Omental fat pad (tissue), 3 donors: ENCODE measurements at regions not wholly inside any gene's neighbourhood (a gene's known extent, or its start where the extent isn't known, plus 50 kb on each side); places are given as distances from the start of the nearest gene placed in this dataset.

Source experiments
- ATAC-seq: fragments of 150-250 bp; one replicate; pipeline ENCODE4 v1.9.1; 2016; ENCODE audit warnings: mild to moderate bottlenecking, moderate library complexity; ENCODE audit not compliant: low FRiP score
- DNase-seq: peaks from one replicate; pipeline ENCODE4 v3.0.0-alpha.2; 2019; ENCODE audit warnings: low spot score
- CTCF ChIP-seq, 3 donors: fragments of 450-650 bp; IDR thresholded peaks; one replicate each; pipeline ENCODE4 v1.5.1; 2016 to 2017; ENCODE audit warnings: antibody characterized with exemption in 3 of 3, mild to moderate bottlenecking in 3 of 3, moderate library complexity in 2 of 3

- DNase-seq = no peak
- no peak for ATAC-seq
- no peak for TF ChIP-seq CTCF (IDR thresholded peaks at IDR 0.05)
These were observed 104.4 kb downstream of the CETN3 start for GRCh38 chr5:90305041-90305720.

- ATAC-seq = no peak
- TF ChIP-seq CTCF (IDR thresholded peaks at IDR 0.05) = no peak
- DNase-seq = no peak
These were observed 108.3 kb downstream of the CETN3 start for GRCh38 chr5:90301248-90301647.

- no peak for TF ChIP-seq CTCF (IDR thresholded peaks at IDR 0.05)
- DNase-seq = no peak
- ATAC-seq = no peak
These were observed 112.4 kb downstream of the CETN3 start for GRCh38 chr5:90297045-90297764.

GRCh38 chr5:90294604-90295003 is 115.0 kb downstream of the CETN3 start:
- no peak for TF ChIP-seq CTCF (IDR thresholded peaks at IDR 0.05)
- no peak for DNase-seq
- ATAC-seq = no peak

- no peak for DNase-seq
- TF ChIP-seq CTCF (IDR thresholded peaks at IDR 0.05) = no peak
- ATAC-seq = no peak
These were observed 115.6 kb downstream of the CETN3 start for GRCh38 chr5:90293931-90294330.

GRCh38 chr5:90290648-90291047 is 118.9 kb downstream of the CETN3 start:
- ATAC-seq = no peak
- DNase-seq = no peak
- no peak for TF ChIP-seq CTCF (IDR thresholded peaks at IDR 0.05)

GRCh38 chr5:90289837-90290236 is 119.7 kb downstream of the CETN3 start:
- no peak for TF ChIP-seq CTCF (IDR thresholded peaks at IDR 0.05)
- ATAC-seq (no peak), DNase-seq (no peak)
